ENCODE measurements at regions not wholly inside any gene's neighbourhood (a gene's known extent, or its start where the extent isn't known, plus 50 kb on each side); places are given as distances from the start of the nearest gene placed in this dataset.

GRCh38 chr12:65590318-65590717 is 234.0 kb upstream of the HMGA2 start:
- TF ChIP-seq USF1 (CRISPR knock-in tag; IDR thresholded peaks at IDR 0.05) (no peak), CREM (CRISPR knock-in tag; IDR thresholded peaks at IDR 0.05) (no peak), RELA (CRISPR knock-in tag; IDR thresholded peaks at IDR 0.05; ENCODE audit: borderline replicate concordance) (no peak), CTCF (IDR thresholded peaks at IDR 0.05) (no peak), JAZF1 (CRISPR knock-in tag; IDR thresholded peaks at IDR 0.05) (no peak), ATF3 (CRISPR knock-in tag; conservative IDR thresholded peaks at IDR 0.05) (no peak), AFF4 (CRISPR knock-in tag; IDR thresholded peaks at IDR 0.05; ENCODE audit: borderline replicate concordance) (no peak), ESRRA (CRISPR knock-in tag; IDR thresholded peaks at IDR 0.05; ENCODE audit: borderline replicate concordance) (no peak), E2F4 (CRISPR knock-in tag; IDR thresholded peaks at IDR 0.05; ENCODE audit: borderline replicate concordance, low read depth) (no peak), GTF2I (CRISPR knock-in tag; conservative IDR thresholded peaks at IDR 0.05) (no peak), KAT7 (CRISPR knock-in tag; IDR thresholded peaks at IDR 0.05; ENCODE audit: borderline replicate concordance) (no peak), IRF1 (CRISPR knock-in tag; IDR thresholded peaks at IDR 0.05) (no peak)
